ENCODE measurements at regions not wholly inside any gene's neighbourhood (a gene's known extent, or its start where the extent isn't known, plus 50 kb on each side); places are given as distances from the start of the nearest gene placed in this dataset.

DNA sequence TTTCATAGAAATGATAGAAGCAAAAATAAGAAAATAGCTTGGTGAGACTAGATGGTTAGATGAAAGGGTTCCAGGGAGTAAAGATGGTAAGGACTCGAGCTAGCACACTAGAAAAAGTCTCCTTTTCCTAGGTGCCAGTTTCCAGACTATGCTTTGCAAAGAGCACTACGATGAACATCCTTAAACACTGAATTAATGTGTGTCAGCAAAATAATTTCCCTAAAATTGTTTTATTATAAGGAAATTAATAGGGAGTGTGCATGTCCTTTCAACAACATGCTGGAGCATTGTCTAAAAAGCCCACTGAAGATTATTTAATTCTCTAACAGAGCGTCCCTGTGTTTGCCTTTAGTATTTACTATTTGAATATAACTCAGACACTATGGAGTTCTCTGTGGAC is 107.4 kb upstream of the NDUFV2 start:
- TF ChIP-seq, protein P1, sequence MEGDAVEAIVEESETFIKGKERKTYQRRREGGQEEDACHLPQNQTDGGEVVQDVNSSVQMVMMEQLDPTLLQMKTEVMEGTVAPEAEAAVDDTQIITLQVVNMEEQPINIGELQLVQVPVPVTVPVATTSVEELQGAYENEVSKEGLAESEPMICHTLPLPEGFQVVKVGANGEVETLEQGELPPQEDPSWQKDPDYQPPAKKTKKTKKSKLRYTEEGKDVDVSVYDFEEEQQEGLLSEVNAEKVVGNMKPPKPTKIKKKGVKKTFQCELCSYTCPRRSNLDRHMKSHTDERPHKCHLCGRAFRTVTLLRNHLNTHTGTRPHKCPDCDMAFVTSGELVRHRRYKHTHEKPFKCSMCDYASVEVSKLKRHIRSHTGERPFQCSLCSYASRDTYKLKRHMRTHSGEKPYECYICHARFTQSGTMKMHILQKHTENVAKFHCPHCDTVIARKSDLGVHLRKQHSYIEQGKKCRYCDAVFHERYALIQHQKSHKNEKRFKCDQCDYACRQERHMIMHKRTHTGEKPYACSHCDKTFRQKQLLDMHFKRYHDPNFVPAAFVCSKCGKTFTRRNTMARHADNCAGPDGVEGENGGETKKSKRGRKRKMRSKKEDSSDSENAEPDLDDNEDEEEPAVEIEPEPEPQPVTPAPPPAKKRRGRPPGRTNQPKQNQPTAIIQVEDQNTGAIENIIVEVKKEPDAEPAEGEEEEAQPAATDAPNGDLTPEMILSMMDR (IDR thresholded peaks at IDR 0.05; ENCODE audit: unreplicated experiment) = no peak
- CTCF ChIA-PET = no interaction called here
- no peak for DNase-seq
- H3K9me3 Mint-ChIP-seq (ENCODE audit: low read depth, unreplicated experiment) = peaks cover 2% of the 10 kb centered on the region
- H3K4me3 Mint-ChIP-seq (ENCODE audit: low read depth, unreplicated experiment) = no peak overlapping the region
- H3K4me1 Mint-ChIP-seq (ENCODE audit: low read depth, unreplicated experiment) = peaks cover 46% of the 10 kb centered on the region
- no peaks in the 10 kb centered on the region for H3K27me3 Mint-ChIP-seq (ENCODE audit: unreplicated experiment)
- H3K36me3 Mint-ChIP-seq (ENCODE audit: insufficient read depth, unreplicated experiment) = peaks cover 10% of the 10 kb centered on the region
- no peak overlapping the region for H3K27ac Mint-ChIP-seq (ENCODE audit: unreplicated experiment)
- intact Hi-C loops (cut with micrococcal nuclease; ENCODE audit: unreplicated experiment) = loop anchor here (2.0 to 10.0 kb wide), 2 partner anchors 60 to 150 kb away; no protein-coding TSS in a partner anchor
- no TSS peak for BruUV-seq (replicated peaks)

DNA sequence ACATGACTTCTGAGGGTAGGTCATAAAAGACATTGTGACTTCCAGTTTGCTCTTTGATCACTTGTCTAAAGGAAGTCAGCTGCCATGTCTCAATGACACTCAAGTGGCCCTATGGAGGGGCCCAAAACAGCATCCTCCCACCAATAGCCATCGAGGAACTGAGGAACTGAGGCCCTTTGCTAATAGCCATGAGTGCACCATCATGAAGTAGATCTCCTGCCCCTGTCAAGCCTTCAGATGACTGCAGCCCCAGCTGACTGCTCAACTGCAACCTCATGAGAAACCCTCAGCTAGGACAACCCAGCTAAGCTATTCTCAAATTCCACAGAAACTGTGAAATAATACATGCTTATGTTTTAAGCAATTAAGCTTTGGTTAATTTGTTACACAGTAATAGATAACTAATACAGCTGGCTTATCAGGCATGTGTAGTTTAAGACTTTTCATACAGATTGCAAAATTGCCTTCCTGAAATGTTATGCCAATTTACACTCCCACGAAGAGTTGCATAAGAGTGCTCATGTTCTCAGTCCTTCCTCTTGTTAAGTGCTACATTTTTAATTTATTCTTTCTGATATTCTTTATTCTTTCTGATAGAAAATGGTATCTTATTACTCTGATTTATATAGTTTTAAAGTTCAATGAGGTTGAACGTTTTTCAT is 105.6 kb upstream of the NDUFV2 start:
- BruUV-seq (replicated peaks) = no TSS peak
- Mint-ChIP-seq H3K9me3 (ENCODE audit: low read depth, unreplicated experiment) (peaks cover 2% of the 10 kb centered on the region), H3K4me3 (ENCODE audit: low read depth, unreplicated experiment) (no peak overlapping the region), H3K27ac (ENCODE audit: unreplicated experiment) (peak overlapping the region; percentile 11), H3K36me3 (ENCODE audit: insufficient read depth, unreplicated experiment) (peaks cover 10% of the 10 kb centered on the region), H3K27me3 (ENCODE audit: unreplicated experiment) (no peaks in the 10 kb centered on the region), H3K4me1 (ENCODE audit: low read depth, unreplicated experiment) (peaks cover 43% of the 10 kb centered on the region)
- CTCF ChIA-PET = no interaction called here
- DNase-seq = no peak
- intact Hi-C loops (cut with micrococcal nuclease; ENCODE audit: unreplicated experiment) = loop anchor here (10.0 kb wide), 1 partner anchor 148 kb away; no protein-coding TSS in a partner anchor
- TF ChIP-seq, protein P1 (IDR thresholded peaks at IDR 0.05; ENCODE audit: unreplicated experiment) = no peak

DNA sequence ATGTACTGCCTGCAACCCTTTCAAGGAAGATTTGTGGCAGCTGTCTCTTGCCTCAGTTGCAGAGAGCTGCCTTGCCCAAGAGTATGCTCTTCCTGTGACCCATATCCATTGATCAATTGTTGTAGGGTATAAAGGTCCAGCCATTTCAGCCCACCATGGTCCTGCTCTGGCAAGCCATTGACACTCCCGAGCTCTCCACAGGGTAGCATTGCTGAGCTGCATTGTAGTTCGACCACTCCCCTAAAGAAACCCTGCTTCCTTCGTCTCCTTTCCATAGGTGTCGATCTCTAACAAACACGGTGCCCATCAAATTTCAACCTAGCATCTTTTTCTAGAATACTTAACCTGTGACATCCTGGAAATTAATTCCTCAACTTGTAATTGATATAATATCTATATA is 104.9 kb upstream of the NDUFV2 start:
- Mint-ChIP-seq H3K9me3 (ENCODE audit: low read depth, unreplicated experiment) (peaks cover 2% of the 10 kb centered on the region), H3K4me1 (ENCODE audit: low read depth, unreplicated experiment) (peaks cover 43% of the 10 kb centered on the region), H3K4me3 (ENCODE audit: low read depth, unreplicated experiment) (no peak overlapping the region), H3K27ac (ENCODE audit: unreplicated experiment) (no peak overlapping the region), H3K27me3 (ENCODE audit: unreplicated experiment) (no peaks in the 10 kb centered on the region), H3K36me3 (ENCODE audit: insufficient read depth, unreplicated experiment) (peaks cover 10% of the 10 kb centered on the region)
- DNase-seq = no peak
- TF ChIP-seq, protein P1 (IDR thresholded peaks at IDR 0.05; ENCODE audit: unreplicated experiment) = no peak
- BruUV-seq (replicated peaks) = no TSS peak
- intact Hi-C loops (cut with micrococcal nuclease; ENCODE audit: unreplicated experiment) = loop anchor here (10.0 kb wide), 1 partner anchor 147 kb away; no protein-coding TSS in a partner anchor
- CTCF ChIA-PET = no interaction called here

DNA sequence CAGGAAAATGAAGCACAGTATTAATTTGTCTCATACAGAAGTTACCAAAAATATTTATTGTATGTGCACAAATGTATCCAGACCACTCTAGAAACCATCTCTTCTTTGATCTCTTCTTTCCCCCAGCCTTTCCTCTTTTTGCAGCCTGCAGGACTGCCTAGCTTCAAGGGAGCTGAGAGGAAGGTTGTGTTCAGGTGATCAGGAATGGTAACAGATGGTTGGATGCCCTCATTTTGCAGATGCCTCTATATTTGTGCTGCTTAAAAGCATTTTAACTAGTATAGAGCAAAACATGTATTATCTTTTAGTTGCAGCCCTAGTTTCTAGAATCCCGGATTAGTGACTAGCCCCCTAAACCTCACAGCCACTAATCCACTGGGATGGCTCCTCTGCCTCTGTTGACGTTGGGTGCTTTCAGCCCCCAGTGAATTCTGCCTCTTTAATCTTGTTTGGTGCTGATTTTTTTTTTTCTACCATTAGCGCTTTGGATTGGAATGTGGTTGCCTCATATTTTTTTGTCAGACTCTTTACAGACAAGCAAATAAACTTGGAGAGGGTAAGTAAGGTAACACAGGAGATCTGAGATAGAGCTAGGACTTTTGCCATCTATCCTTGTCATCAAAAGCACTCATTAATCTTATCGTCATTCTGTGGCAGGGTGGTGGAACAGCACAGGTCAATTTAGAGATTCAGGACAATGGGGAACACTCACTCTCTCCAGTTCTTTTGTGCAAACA is 103.8 kb upstream of the NDUFV2 start:
- TF ChIP-seq, protein P1 (IDR thresholded peaks at IDR 0.05; ENCODE audit: unreplicated experiment) = no peak
- Mint-ChIP-seq H3K4me3 (ENCODE audit: low read depth, unreplicated experiment) (no peak overlapping the region), H3K27ac (ENCODE audit: unreplicated experiment) (no peak overlapping the region), H3K27me3 (ENCODE audit: unreplicated experiment) (no peaks in the 10 kb centered on the region), H3K4me1 (ENCODE audit: low read depth, unreplicated experiment) (peaks cover 43% of the 10 kb centered on the region), H3K36me3 (ENCODE audit: insufficient read depth, unreplicated experiment) (peaks cover 10% of the 10 kb centered on the region), H3K9me3 (ENCODE audit: low read depth, unreplicated experiment) (peaks cover 2% of the 10 kb centered on the region)
- BruUV-seq (replicated peaks) = no TSS peak
- intact Hi-C loops (cut with micrococcal nuclease; ENCODE audit: unreplicated experiment) = loop anchor here (10.0 kb wide), 1 partner anchor 146 kb away; no protein-coding TSS in a partner anchor
- CTCF ChIA-PET = no interaction called here
- no peak for DNase-seq

All from Calu3 (cell line).